Left colon (tissue), 2 donors: ENCODE measurements at regions not wholly inside any gene's neighbourhood (a gene's known extent, or its start where the extent isn't known, plus 50 kb on each side); places are given as distances from the start of the nearest gene placed in this dataset.
A peak's percentile ranks its signal among the peaks of the same experiment; 100 is the strongest.

Experiments used
- ATAC-seq: fragments of 200-7000 bp; cut with Tn5 transposase; one replicate; pipeline ENCODE4 v1.9.1; 2020; ENCODE audit warnings: mild to moderate bottlenecking, moderate library complexity
- DNase-seq, 2 donors: peaks; one replicate each; pipeline ENCODE4 v3.0.0-alpha.2; 2020
- intact Hi-C, 2 donors: fragments of 100-400 bp; cut with DNase I in 1 of 2; cut with micrococcal nuclease in 1 of 2; formaldehyde crosslinking; loops; one replicate each; pipeline versions ENCODE4 v1.11.2 to v1.14.0; 2022; cut with DNase I, micrococcal nuclease
- donor health status: DM: no; HTN: no; CAD: no.
- donor health status: DM: yes; HTN: yes; CAD: no.

- ATAC-seq (no peak), DNase-seq (no peak)
- intact Hi-C loops = no loop called here
These were observed 179.4 kb downstream of the RPLP1 start for GRCh38 chr15:69631978-69632377.

DNA sequence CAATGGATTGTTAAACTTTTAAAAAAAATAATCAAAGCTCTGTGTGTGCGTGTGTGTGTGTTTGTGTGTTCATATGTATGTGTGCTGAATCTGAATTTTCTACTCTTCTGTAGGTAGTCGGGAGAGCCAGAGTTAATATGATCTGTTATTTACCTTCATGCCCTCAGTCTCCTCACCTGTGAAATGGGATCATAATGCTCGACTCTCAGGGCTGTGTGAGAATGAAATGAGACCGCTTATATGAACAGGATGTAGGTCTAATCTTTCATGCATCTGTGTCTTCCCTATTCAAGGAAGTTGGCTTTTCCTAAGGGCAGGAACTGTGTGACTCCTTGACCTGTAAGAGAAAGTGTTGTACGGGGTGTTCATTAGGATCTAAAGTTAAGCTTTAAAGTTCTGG lies 182.2 kb downstream of the RPLP1 start:
- intact Hi-C loops = no loop called here
- DNase-seq = no peak
- ATAC-seq = no peak

DNA sequence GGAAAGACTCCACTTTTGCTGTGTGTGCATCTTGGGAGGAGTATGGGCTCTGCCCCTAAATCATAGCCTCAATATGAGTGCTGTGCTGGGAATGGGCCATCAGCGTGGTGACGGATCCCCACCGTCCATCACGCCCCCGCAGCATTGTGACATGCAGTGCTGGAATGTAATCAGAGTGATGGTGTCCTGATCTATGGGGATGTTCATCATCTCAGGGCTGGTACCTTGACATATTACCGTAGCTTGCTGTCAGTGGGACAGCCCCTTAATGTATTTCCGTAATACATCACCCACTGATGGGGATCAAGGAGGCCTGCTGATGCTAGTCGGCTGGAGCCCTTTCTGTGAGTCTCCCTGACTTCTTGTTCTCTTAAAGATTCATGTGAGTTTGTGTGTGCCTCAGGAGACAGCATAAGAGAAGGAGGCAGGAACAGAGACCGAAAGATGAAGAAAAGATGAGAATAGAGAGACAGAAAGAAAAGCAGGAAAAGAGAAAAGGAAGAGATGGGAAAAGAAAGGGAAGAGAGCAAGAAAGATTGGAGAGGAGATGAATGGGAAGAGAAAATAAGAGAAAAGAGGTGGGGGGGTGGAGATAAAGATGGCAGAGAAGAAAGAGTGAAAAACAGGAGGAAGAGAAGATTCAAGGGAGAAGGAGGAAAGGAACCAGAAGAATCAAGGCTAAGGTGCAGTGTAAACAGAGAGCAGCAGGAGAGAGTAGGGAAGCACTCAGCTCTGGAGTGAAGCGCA lies 183.7 kb downstream of the RPLP1 start:
- DNase-seq = no peak
- ATAC-seq = no peak
- intact Hi-C loops = no loop called here

GRCh38 chr15:69637818-69638217 lies 185.2 kb downstream of the RPLP1 start:
- intact Hi-C loops = no loop called here
- DNase-seq = no peak
- ATAC-seq = no peak

- DNase-seq = no peak
- intact Hi-C loops = no loop called here
- ATAC-seq = no peak
These were observed 190.9 kb downstream of the RPLP1 start for GRCh38 chr15:69643476-69643875.

DNA sequence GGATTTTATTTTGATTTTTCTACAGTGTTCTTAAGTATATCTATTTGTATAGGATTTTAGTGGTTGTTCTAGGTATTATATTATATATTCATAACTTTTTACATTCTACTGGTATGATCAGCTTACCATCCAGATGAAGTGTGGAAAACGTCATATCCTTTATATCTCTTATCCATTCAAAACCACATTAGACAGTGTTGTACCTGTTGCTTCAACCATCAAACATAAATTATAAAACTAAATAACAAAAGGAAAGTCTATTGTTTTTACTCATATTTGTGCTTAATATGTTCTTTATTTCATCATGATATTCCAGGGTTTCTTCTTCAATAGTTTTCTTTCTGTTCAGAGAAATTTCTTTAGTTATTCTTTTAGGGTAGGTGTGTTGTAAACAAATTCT lies 191.4 kb downstream of the RPLP1 start:
- DNase-seq = no peak
- intact Hi-C loops = no loop called here
- ATAC-seq = no peak

DNA sequence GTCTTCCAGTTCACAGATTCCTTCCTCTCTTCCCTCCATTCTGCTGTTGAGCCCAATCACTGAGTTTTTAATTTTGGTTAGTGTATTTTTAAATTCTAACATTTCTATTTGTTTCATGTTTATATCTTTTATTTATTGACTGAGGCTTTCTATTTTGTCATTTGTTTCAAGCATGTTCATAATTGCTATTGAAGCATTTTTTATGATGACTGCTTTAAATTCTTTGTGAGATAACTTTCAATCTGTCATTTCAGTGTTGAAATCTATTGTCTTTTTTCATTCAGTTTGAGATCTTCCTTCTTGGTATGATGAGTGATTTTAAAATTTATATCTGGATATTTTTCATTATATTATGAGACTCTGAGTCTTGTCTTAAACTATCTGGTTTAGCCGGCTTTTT lies 192.3 kb downstream of the RPLP1 start:
- intact Hi-C loops = no loop called here
- no peak for ATAC-seq
- no peak for DNase-seq

GRCh38 chr15:69647142-69647513 lies 194.5 kb downstream of the RPLP1 start:
- intact Hi-C loops = no loop called here
- no peak for ATAC-seq
- no peak for DNase-seq

DNA sequence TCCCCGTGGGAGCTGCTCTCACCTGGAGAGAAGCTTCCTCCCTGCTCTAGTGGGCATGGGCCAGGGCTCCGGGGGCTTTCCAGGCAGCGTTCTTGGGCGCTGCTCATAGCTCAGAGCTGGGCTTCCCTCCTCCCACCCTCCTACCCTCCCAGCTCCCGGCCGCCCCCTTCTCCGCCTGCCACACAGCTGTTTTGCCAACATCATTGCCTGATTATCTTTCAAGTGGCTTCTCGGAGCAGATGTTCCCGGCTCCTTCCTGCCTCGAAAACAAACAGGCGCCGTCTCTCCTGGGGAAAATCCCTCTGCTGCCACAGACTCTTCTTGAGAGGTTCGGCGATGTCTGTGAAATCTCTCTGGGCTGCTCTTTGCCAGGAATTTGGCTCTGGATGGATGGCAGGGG lies 195.6 kb downstream of the RPLP1 start:
- ATAC-seq (no peak), DNase-seq (peak in 1 of 2 donors; percentile 8)
- intact Hi-C loops = no loop called here

GRCh38 chr15:69648775-69649735 lies 196.4 kb downstream of the RPLP1 start:
- ATAC-seq = no peak
- intact Hi-C loops = no loop called here
- peak in 1 of 2 donors; percentile 14 for DNase-seq

GRCh38 chr15:69652293-69652692 lies 199.7 kb downstream of the RPLP1 start:
- intact Hi-C loops = no loop called here
- ATAC-seq = no peak
- DNase-seq = no peak

GRCh38 chr15:69652751-69653305 lies 200.2 kb downstream of the RPLP1 start:
- DNase-seq (no peak), ATAC-seq (peak; percentile 46)
- intact Hi-C loops = no loop called here

- ATAC-seq (no peak), DNase-seq (no peak)
- intact Hi-C loops = no loop called here
These were observed 200.7 kb downstream of the RPLP1 start for GRCh38 chr15:69653306-69653705.

- intact Hi-C loops = no loop called here
- ATAC-seq = no peak
- no peak for DNase-seq
These were observed 201.2 kb downstream of the RPLP1 start for GRCh38 chr15:69653846-69654245.

DNA sequence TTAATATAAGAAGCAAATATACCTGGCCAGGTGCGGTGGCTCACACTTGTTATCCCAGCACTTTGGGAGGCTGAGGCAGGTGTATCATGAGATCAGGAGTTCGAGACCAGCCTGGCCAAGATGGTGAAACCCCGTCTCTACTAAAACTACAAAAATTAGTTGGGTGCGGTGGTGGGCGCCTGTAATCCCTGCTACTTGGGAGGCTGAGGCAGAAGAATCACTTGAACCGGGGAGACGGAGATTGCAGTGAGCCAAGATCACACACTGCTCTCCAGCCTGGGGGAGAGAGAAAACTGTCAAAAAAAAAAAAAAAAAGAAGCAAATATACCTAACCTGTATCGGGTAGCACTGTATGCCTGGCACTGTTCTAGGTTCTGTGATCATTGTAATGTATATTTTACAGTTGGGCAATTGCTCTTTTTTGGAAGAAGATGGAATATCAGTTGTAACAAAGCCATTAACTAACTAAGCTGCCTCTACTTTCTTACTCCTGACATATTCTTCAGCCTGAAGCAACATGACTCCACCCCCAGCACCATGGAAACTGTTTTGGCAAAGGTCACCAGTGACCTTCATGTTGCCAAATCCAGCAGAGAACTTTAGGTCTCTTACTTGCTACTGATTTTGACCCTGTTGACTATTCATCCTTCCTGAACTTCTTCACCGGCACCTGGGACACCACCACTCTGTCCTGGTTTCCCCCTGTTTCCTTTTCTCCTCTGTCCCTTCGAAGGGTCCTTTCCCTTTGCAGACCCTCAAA lies 203.8 kb downstream of the RPLP1 start:
- ATAC-seq (no peak), DNase-seq (no peak)
- intact Hi-C loops = no loop called here

DNA sequence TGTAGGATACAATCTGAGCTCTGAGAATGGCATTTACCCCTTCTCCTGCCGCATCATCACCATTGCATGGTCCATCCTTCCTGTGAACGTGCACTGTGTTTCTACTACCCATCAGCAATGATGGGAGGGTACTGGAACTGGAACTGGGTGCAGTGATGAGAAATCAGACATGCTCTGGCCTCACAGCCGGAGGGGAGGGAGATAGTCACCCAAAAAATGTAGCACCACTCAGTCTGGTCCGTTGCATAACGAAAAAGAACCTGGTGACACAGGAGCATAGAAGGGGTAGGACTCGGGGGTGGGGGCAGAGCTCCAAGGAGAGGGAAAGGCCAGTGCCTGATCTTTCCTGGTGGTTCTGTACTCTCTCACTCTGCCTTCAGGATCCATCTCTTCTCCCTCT lies 205.0 kb downstream of the RPLP1 start:
- DNase-seq = no peak
- intact Hi-C loops = no loop called here
- ATAC-seq = no peak

GRCh38 chr15:69658411-69658945 lies 205.9 kb downstream of the RPLP1 start:
- intact Hi-C loops = no loop called here
- no peak for ATAC-seq
- no peak for DNase-seq

DNA sequence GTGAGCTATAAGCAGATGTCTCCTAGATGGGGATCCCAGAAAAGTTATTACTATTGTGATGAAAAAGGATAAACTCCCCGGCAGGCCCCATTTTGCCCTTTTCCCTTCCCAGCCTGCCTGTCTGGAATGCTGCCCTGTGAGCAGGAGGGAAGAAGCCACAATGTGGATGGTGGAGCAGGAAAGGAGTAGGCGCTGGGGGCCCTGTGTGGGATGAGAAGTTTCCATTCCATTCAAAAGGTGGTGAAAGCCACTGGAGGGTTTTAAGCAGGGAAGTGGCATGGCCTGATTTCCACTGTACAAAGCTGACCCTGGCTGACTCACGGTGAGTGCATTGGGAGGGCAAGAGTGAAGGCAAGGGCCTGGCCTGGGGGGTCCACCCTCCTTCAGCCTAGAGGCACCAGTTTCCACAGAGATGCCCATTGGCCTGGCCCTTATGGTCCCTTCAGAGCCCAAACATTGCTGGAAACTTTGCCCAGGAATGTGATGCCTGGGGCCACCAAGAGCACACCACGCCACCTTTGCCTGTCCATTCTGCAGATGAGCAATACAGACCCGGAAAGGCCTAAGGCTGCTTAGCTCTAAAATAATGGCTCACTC lies 206.9 kb downstream of the RPLP1 start:
- intact Hi-C loops = no loop called here
- ATAC-seq (no peak), DNase-seq (no peak)

GRCh38 chr15:69660114-69660513 lies 207.5 kb downstream of the RPLP1 start:
- no peak for ATAC-seq
- intact Hi-C loops = no loop called here
- DNase-seq = no peak
